ENCODE measurements at regions not wholly inside any gene's neighbourhood (a gene's known extent, or its start where the extent isn't known, plus 50 kb on each side); places are given as distances from the start of the nearest gene placed in this dataset.

DNA sequence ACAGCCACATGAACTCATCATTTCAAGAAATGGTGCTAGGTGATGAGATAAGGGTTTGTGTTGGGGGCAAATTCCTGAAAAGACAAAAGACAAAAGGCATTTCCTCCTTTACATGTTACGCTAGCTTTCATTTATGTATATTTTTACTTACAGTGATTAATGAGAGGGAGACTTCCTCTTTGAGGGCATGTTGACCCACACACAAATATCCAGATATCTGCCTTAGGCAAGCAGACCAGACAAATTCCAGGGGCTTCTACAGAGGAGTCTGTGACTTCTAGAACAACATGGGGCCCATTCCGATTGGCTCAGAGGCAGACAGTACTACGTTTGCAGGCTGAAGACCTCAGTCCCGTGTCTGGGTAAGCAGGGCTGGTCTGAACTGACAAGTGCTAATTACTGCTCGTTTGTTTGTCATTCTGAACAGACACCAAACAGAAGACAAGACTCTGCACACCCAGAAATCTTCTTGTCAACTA is 74.8 kb upstream of the ST6GAL2 start:
- no peak overlapping the region for H3K4me3 ChIP-seq (ENCODE audit: control extremely low read depth in 1 of 5, extremely low read depth in 1 of 5, insufficient read depth in 1 of 5, low read depth in 2 of 5, low read length in 4 of 5)
- 56% methylated on average over 4 of the region's 5 CpGs for WGBS (ENCODE audit: insufficient coverage)
- H3K4me1 Mint-ChIP-seq: no peaks in the 10 kb centered on the region
- H3K4me1 ChIP-seq (ENCODE audit: control insufficient read depth in 2 of 2, insufficient read depth in 2 of 2, low read length in 2 of 2): no peaks in the 10 kb centered on the region
- H4K20me1 ChIP-seq (ENCODE audit: control insufficient read depth, insufficient read depth, low read length, poor library complexity, severe bottlenecking): no peaks in the 10 kb centered on the region
- no peak overlapping the region for H3K4me3 Mint-ChIP-seq
- intact Hi-C loops (cut with micrococcal nuclease): no loop called here
- no peaks in the 10 kb centered on the region for H3K9me3 ChIP-seq (ENCODE audit: control extremely low read depth in 1 of 3, control insufficient read depth in 2 of 3, insufficient read depth in 1 of 3, low read length in 2 of 3)
- ChIA-PET CTCF (interaction anchor here (1.1 kb wide), 1 partner anchor 11 kb away, joined by 3 read pairs; no protein-coding TSS in a partner anchor), POLR2A (no interaction called here)
- no peak overlapping the region for H3K9ac ChIP-seq (ENCODE audit: low read length)
- no peaks in the 10 kb centered on the region for H3K79me2 ChIP-seq (ENCODE audit: control insufficient read depth, insufficient read depth, low read length)
- peaks cover 4% of the 10 kb centered on the region for H3K9me3 Mint-ChIP-seq (ENCODE audit: insufficient read depth)
- H3K27me3 ChIP-seq (replicated peaks in 1 of 4; ENCODE audit: control extremely low read depth in 1 of 4, control insufficient read depth in 3 of 4, insufficient read depth in 4 of 4, low read length in 3 of 4): no peaks in the 10 kb centered on the region
- H3K27ac ChIP-seq (ENCODE audit: low read length in 2 of 2): no peak overlapping the region
- H3K27ac Mint-ChIP-seq: no peak overlapping the region
- H3K27me3 Mint-ChIP-seq: no peaks in the 10 kb centered on the region
- no peak for TF ChIP-seq EZH2 (IDR thresholded peaks at IDR 0.05; ENCODE audit: borderline replicate concordance, insufficient read depth, low read depth, low read length, poor library complexity, severe bottlenecking)
- no peak for TF ChIP-seq CTCF (IDR thresholded peaks at IDR 0.05)
- no peak overlapping the region for H2AFZ ChIP-seq (ENCODE audit: insufficient read depth, low read depth, low read length, poor library complexity, severe bottlenecking)
- DNase-seq (no peak), ATAC-seq (ENCODE audit: low read depth) (no peak)
- no peak overlapping the region for H3K4me2 ChIP-seq (replicated peaks; ENCODE audit: low read depth, low read length, poor library complexity, severe bottlenecking)
- no peaks in the 10 kb centered on the region for H3K36me3 ChIP-seq (replicated peaks in 1 of 2; ENCODE audit: control extremely low read depth in 1 of 2, control insufficient read depth in 1 of 2, extremely low read depth in 1 of 2, insufficient read depth in 2 of 2, low read length in 1 of 2)

GRCh38 chr2:106961328-106961727 is 75.4 kb upstream of the ST6GAL2 start:
- no peaks in the 10 kb centered on the region for H4K20me1 ChIP-seq (ENCODE audit: control insufficient read depth, insufficient read depth, low read length, poor library complexity, severe bottlenecking)
- ATAC-seq (ENCODE audit: low read depth) (no peak), DNase-seq (no peak)
- H3K79me2 ChIP-seq (ENCODE audit: control insufficient read depth, insufficient read depth, low read length): no peaks in the 10 kb centered on the region
- ChIA-PET CTCF (interaction anchor here (1.1 kb wide), 1 partner anchor 10 kb away, joined by 3 read pairs; no protein-coding TSS in a partner anchor), POLR2A (no interaction called here)
- H3K4me3 ChIP-seq (ENCODE audit: control extremely low read depth in 1 of 5, extremely low read depth in 1 of 5, insufficient read depth in 1 of 5, low read depth in 2 of 5, low read length in 4 of 5): no peak overlapping the region
- no peaks in the 10 kb centered on the region for H3K36me3 ChIP-seq (replicated peaks in 1 of 2; ENCODE audit: control extremely low read depth in 1 of 2, control insufficient read depth in 1 of 2, extremely low read depth in 1 of 2, insufficient read depth in 2 of 2, low read length in 1 of 2)
- H3K4me2 ChIP-seq (replicated peaks; ENCODE audit: low read depth, low read length, poor library complexity, severe bottlenecking): no peak overlapping the region
- Mint-ChIP-seq H3K4me1 (no peaks in the 10 kb centered on the region), H3K4me3 (no peak overlapping the region), H3K9me3 (ENCODE audit: insufficient read depth) (peaks cover 4% of the 10 kb centered on the region), H3K27ac (no peak overlapping the region), H3K27me3 (no peaks in the 10 kb centered on the region)
- H3K4me1 ChIP-seq (ENCODE audit: control insufficient read depth in 2 of 2, insufficient read depth in 2 of 2, low read length in 2 of 2): no peaks in the 10 kb centered on the region
- H2AFZ ChIP-seq (ENCODE audit: insufficient read depth, low read depth, low read length, poor library complexity, severe bottlenecking): no peak overlapping the region
- H3K27me3 ChIP-seq (replicated peaks in 1 of 4; ENCODE audit: control extremely low read depth in 1 of 4, control insufficient read depth in 3 of 4, insufficient read depth in 4 of 4, low read length in 3 of 4): no peaks in the 10 kb centered on the region
- H3K27ac ChIP-seq (ENCODE audit: low read length in 2 of 2): no peak overlapping the region
- TF ChIP-seq EZH2 (IDR thresholded peaks at IDR 0.05; ENCODE audit: borderline replicate concordance, insufficient read depth, low read depth, low read length, poor library complexity, severe bottlenecking) (no peak), CTCF (IDR thresholded peaks at IDR 0.05) (no peak)
- no peaks in the 10 kb centered on the region for H3K9me3 ChIP-seq (ENCODE audit: control extremely low read depth in 1 of 3, control insufficient read depth in 2 of 3, insufficient read depth in 1 of 3, low read length in 2 of 3)
- intact Hi-C loops (cut with micrococcal nuclease): no loop called here
- WGBS (ENCODE audit: insufficient coverage): 100% methylated on average over 1 of the region's 3 CpGs
- no peak overlapping the region for H3K9ac ChIP-seq (ENCODE audit: low read length)

Measured in B cell (primary cell).